GM19324 (cell line): ENCODE measurements at regions not wholly inside any gene's neighbourhood (a gene's known extent, or its start where the extent isn't known, plus 50 kb on each side); places are given as distances from the start of the nearest gene placed in this dataset.

Experiments used
- ATAC-seq: cut with Tn5 transposase; IDR thresholded peaks from one replicate; pipeline ENCODE4 v1.9.1; 2021; ENCODE audit warnings: mild to moderate bottlenecking, moderate library complexity; ENCODE audit not compliant: unreplicated experiment, low FRiP score

DNA sequence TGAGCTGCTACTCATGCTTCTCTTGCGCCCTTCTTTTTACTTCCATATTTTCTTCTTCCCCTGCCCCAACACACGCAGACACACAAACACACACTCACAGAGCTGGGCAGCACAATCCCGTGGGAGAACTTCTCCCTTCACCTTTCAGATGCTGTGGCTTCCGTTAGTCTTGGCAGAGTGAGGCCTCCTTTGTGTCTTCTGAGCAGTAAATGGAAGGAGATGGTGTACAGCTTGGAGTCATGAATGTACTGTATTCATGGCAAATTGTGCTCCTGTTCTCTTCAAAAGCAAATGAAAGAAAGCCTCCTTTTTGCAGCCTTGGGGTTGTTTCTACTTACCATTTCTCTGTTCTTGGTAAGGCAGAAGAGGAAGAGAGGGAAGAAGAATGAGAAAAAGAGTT, 456.6 kb upstream of the TLE4 start:
- no peak for ATAC-seq

GRCh38 chr9:79116041-79116440, 455.7 kb upstream of the TLE4 start:
- no peak for ATAC-seq

DNA sequence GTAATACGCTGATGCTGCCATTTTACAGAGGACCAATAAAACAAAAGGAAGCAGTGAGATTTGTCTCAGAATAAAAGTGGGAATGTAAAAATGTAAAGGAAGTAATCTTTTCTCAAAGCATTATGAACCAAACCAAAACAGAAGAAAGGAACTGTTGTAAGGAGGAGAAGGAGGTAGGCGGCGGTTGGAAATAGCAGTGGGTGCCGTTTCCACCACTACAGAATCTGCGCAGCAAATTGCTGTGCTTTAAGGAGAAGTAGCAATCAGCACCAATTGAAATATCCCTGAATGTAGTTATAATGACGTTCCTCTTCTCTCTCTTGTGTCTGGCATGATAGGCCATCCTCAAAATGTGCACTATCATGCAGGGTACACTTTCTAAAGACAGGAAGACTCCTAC, 455.1 kb upstream of the TLE4 start:
- no peak for ATAC-seq

GRCh38 chr9:79120533-79120932, 451.2 kb upstream of the TLE4 start:
- ATAC-seq, result no peak

- no peak for ATAC-seq
Observed at GRCh38 chr9:79120941-79121340, 450.8 kb upstream of the TLE4 start.

DNA sequence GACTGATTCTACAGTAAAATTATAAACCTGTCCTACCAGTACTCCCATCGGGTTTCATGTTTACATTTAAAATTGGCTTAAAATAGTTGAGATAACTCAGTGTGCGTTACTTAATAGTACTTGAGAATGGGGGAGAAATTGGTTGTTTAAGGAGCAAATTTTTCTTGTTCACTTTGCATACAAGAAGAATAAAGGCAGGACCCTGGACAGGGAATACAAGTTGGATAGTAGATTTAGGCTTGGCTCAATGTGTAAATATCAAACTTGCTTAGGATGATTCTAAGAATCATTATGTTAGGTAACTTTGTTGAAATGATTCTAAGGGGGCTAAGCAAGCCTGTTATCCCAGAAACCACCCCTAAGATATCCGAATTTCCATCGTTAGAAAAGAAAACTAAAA, 448.4 kb upstream of the TLE4 start:
- ATAC-seq, result no peak

DNA sequence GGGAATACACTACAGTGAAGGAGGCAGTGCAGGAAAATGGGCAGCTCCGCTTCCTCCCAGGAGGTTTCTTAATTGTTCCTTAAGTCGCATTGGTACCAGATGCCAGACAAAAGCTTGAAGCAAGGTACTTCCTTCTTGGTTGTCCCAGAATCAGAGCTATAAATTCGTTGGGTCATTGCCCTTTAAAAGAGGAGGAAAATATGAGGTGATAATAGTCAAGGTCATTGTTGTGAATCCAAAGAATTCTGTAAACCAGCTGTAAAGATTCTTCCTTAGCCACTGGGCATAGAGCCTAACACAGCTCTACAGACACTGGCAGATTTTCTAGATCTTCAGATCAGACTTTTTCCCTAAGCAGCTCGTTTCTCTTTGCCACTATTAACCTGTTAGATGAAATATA, 444.1 kb upstream of the TLE4 start:
- no peak for ATAC-seq

DNA sequence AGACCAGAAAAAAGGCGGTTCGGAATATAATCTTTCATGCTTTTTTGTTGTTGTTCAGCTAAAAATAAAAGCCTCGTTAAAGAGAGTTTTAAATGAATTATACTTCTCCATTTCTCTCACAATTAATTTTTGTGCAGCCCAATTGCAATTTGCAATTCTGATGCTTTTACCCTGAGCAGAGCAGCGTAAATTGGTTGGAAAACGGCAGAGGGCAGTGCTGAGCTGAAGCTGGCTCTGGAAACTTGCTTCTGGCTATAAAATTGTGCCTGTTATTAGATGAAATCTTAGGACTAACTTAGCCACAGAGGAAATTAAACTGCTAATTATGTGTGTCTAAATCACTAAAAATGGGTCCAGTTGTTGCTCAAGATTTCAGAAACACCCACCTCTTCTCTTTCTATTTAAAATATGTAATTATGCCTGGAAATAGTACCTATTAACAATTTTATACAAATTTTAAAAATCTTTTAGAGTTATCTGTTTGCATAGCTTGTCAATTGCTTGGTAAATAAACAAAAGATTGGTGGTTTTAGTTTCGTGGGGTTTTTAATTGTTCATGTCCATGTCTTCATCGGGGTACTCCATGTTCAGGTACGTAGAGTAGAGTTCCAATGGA, 441.8 kb upstream of the TLE4 start:
- no peak for ATAC-seq

DNA sequence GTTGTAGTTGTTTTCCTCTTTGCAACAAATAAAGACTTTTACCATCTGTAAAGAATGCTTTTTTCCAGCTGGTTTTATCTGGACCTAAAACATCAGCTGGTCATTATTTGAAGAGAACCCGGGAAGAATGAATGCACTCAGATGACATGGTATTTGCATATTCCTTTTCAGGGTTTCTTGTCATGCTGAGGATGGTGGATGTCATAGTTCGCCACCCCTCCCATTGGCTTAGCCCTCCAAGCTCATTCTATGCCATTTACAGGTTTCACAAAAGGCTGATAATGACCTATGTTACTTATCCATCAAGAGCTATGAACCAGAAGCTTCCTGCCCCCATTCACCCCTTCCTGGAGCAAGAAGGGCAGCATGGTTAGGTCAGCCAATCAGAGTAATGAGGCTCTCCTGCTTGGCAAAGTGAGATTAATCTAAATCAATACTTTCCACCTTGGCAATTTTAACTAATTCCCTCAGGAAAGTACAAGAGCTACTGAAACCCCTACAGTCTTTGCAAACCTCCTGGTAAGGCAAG, 440.5 kb upstream of the TLE4 start:
- no peak for ATAC-seq

DNA sequence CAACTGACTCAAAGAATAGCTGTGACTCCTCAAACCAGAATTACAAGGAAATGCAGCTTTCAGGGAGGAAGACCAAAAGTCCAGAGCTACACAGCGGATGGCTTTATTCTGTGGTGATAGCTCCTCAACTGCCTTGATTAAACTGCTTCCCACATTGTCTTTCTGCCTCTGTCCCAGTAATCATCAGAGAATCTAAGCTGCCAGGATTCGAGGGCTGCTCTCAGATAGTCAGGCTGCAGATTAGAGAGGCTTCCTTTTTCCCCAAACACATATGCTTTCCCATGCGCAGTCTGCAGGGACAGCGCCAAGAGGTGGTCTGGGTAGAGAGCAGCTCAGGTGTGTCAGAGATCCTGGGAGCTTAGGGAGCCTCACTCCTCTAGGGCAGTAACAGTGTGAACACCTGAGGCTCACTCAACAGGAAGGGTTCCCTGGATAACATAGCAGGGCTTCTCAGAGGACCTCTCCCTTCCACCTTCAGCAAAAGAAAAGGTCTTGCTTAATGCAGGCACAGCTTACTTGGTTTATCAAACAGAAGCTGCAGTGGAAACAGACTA, 439.9 kb upstream of the TLE4 start:
- ATAC-seq, result no peak

- ATAC-seq, result no peak
Observed at GRCh38 chr9:79134654-79135053, 437.1 kb upstream of the TLE4 start.

DNA sequence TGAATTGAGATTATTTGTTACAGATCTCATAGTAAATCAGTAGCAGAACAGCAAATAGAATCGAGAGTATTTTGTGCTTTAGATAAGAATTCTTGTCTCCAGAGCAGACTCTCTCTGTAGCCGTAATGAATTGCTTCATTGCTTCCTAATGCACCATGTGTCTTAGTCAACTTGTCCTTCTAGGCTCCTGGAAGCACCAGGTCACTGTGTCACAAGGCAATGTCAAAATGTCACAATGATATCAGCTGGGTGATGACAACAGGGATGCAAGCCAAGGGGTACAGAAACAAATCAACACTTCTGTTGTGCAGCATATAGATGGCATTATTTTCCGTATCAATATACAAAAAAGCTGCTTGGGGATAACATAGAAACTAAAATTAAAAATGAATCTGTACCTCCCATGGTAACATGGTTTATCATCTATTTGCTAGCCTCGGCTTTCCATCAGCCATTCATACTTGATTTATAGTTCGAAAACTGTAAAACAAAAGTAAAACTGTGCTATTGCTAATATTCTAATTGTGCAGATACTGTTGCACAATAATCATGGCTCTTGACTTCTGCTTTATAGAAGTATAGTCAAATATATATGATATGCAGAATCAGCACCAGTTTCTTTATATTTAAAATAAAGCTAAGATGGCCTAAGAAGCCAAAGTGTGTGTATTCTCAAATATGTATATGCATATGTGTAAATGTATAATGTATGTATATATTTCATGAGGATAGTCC, 435.9 kb upstream of the TLE4 start:
- no peak for ATAC-seq

- no peak for ATAC-seq
Observed at GRCh38 chr9:79140751-79141150, 431.0 kb upstream of the TLE4 start.

DNA sequence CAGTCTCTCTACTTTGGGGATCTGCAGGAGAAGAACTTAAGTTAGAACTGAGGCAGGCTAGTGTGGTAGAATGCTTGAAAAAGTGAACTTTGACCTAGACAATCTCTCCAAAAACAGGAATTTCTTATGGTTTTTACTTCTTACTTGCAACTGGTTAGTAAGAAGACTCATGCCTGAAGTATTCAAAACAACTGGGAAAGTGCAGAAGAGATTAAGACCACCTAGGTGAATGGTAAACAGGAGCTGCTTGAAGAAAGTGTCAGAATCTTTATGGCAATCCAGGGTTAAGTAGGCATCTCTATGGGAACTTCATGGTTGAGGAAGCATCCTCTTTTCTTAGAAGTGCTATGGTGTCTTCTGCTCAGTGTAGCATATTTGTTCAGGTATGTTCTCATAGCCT, 428.6 kb upstream of the TLE4 start:
- no peak for ATAC-seq

- ATAC-seq, result no peak
Observed at GRCh38 chr9:79145442-79145841, 426.3 kb upstream of the TLE4 start.

GRCh38 chr9:79149585-79149984, 422.2 kb upstream of the TLE4 start:
- no peak for ATAC-seq

- ATAC-seq, result no peak
Observed at GRCh38 chr9:79151791-79152190, 420.0 kb upstream of the TLE4 start.

DNA sequence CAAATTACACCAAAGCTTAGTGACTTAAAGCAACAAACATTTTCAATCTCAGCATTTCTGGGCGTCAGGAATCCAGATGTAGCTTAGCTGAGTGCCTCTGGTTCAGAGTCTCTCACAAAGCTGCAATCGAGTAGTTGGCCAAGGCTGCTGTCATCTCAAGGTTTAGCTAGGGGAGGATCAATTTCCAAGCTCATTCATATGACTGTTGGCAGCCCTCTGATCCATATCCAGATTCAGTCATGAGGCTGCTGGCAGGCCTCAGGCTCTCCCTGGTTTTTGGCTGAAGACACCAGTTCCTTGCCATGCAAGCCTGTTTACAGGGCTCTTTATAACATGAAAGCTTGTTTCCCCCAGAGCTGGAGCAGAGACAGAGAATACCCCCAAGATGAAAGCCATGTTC, 419.5 kb upstream of the TLE4 start:
- ATAC-seq, result no peak

GRCh38 chr9:79154806-79155205, 417.0 kb upstream of the TLE4 start:
- ATAC-seq, result no peak

- no peak for ATAC-seq
Observed at GRCh38 chr9:79155308-79155707, 416.5 kb upstream of the TLE4 start.

DNA sequence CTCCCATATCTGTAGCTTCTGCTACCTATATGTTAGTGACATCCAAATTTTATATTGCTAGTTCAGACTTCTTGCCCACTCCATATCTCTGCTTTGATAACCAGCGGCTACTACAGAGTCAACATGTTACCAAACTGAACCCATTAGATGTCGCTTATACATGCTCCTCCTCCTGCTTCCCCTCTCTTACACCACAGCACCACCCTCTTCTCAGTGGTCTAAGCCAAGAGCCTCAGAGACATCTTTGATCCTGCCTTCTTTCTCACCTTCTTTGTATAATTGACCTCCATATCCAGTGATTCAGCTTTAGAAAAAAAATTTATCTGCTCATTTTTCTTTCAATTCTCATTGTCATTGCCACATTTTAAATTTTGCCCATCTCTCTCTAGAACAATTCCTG, 408.2 kb upstream of the TLE4 start:
- no peak for ATAC-seq

DNA sequence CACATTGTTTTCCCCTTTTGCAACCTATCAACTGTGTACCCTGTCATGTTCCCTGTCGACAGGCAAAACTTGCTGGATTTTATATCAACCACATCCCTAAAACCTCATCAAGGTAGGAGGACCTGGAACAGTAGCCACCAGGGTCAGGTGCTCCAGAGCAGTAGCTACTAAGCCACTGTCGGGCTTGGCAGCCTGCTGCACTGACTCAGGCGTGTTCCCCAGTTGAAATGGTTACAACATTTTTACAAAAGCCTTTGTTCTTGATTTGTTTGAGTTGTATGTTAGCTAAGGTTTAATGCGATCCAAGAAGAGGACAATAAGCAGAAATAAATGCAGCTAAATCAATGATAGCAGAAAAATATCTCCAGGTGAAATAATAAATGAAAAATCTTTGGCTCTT, 407.4 kb upstream of the TLE4 start:
- no peak for ATAC-seq
